ENCODE measurements at regions not wholly inside any gene's neighbourhood (a gene's known extent, or its start where the extent isn't known, plus 50 kb on each side); places are given as distances from the start of the nearest gene placed in this dataset.

DNA sequence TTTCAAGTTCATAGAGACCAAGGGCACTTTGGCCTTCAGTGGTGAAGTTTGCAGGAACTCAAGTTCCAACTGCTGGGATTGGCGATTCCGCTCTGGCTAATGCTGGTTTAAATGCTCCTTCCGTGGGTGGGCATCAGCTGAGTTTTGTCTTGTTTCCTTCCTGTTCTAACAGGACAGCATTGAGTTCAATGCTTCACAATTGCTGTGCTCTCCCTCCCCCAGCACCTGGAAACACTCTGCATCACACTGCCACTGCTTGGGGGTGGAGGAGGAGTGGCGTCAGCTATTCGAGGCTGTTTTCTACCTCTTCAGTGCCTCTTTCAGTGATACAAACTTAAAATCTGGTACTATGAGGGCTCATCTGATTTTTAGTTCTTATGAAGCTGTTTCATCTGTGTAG lies 634.9 kb downstream of the FSCB start:
- H3K4me2 ChIP-seq (ENCODE audit: low read depth, low read length), result no peak overlapping the region
- H4K5ac ChIP-seq (ENCODE audit: low read depth, low read length), result no peak overlapping the region
- H2BK5ac ChIP-seq (ENCODE audit: low read depth, low read length, poor library complexity, severe bottlenecking), result no peak overlapping the region
- H2AK9ac ChIP-seq (replicated peaks; ENCODE audit: low read depth, low read length, poor library complexity), result no peak overlapping the region
- no peak overlapping the region for H2BK15ac ChIP-seq (ENCODE audit: low read depth, low read length)
- no peak overlapping the region for H3K4me3 ChIP-seq (ENCODE audit: insufficient read depth, low read depth, low read length)
- no peak overlapping the region for H3K14ac ChIP-seq (replicated peaks; ENCODE audit: low read depth, low read length)
- no peak overlapping the region for H3K9ac ChIP-seq (ENCODE audit: low read depth, low read length)
- no peak overlapping the region for H4K8ac ChIP-seq (ENCODE audit: low read depth in 2 of 2, low read length in 2 of 2)
- no peak overlapping the region for H3K27ac ChIP-seq (ENCODE audit: insufficient read depth, low read length)
- H3K9me3 ChIP-seq (ENCODE audit: control insufficient read depth, insufficient read depth, low read length), result peaks cover 22% of the 10 kb centered on the region
- no peak overlapping the region for H3K56ac ChIP-seq (ENCODE audit: extremely low read depth, insufficient read depth, low read length)
- no peak overlapping the region for H3K18ac ChIP-seq (ENCODE audit: low read depth, low read length)
- no peaks in the 10 kb centered on the region for H3K4me1 ChIP-seq (ENCODE audit: control insufficient read depth, insufficient read depth, low read length)
- POLR2A ChIA-PET (ENCODE audit: unreplicated experiment), result no interaction called here
- no peak overlapping the region for H2AK5ac ChIP-seq (ENCODE audit: low read depth, low read length)
- H3K9me1 ChIP-seq (ENCODE audit: insufficient read depth, low read length), result no peaks in the 10 kb centered on the region
- no peaks in the 10 kb centered on the region for H4K20me1 ChIP-seq (ENCODE audit: insufficient read depth, low read length)
- ATAC-seq (ENCODE audit: low read depth) (no peak), DNase-seq (no peak)
- WGBS, 2 experiments (ENCODE audit: extremely low coverage in 2 of 2, insufficient read length in 1 of 2), result 83% methylated on average over 2 of the region's 5 CpGs; no CpG with 5 or more reads in 1 of the 2 experiments
- CTCF ChIA-PET, result no interaction called here
- dilution Hi-C loops (cut with HindIII; ENCODE audit: low sequenced_read_pairs, unreplicated experiment) (no loop called here), in situ Hi-C loops (cut with MboI; ENCODE audit: low sequenced_read_pairs) (no loop called here), intact Hi-C loops (cut with micrococcal nuclease) (no loop called here)
- no peak overlapping the region for H3K23ac ChIP-seq (ENCODE audit: low read depth, low read length)
- H2BK120ac ChIP-seq (ENCODE audit: low read depth, low read length), result no peak overlapping the region
- TF ChIP-seq RAD21 (IDR thresholded peaks at IDR 0.05; ENCODE audit: low read length), result no peak
- TF ChIP-seq MAZ (IDR thresholded peaks at IDR 0.05; ENCODE audit: borderline replicate concordance, low read depth, low read length), result no peak
- TF ChIP-seq, protein P1, sequence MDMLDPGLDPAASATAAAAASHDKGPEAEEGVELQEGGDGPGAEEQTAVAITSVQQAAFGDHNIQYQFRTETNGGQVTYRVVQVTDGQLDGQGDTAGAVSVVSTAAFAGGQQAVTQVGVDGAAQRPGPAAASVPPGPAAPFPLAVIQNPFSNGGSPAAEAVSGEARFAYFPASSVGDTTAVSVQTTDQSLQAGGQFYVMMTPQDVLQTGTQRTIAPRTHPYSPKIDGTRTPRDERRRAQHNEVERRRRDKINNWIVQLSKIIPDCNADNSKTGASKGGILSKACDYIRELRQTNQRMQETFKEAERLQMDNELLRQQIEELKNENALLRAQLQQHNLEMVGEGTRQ (IDR thresholded peaks at IDR 0.05; ENCODE audit: low read depth, low read length), result no peak
- TF ChIP-seq MXI1 (IDR thresholded peaks at IDR 0.05; ENCODE audit: borderline replicate concordance, low read depth, low read length), result no peak
- no peak for TF ChIP-seq FOS (IDR thresholded peaks at IDR 0.05; ENCODE audit: low read depth, low read length)
- no peak for TF ChIP-seq NFE2L2 (IDR thresholded peaks at IDR 0.05; ENCODE audit: low read depth, low read length)
- no peaks in the 10 kb centered on the region for H3K36me3 ChIP-seq (ENCODE audit: control insufficient read depth, insufficient read depth, low read length)
- H3K27me3 ChIP-seq (ENCODE audit: control insufficient read depth, insufficient read depth, low read length), result no peaks in the 10 kb centered on the region
- H3K4ac ChIP-seq (ENCODE audit: low read depth, low read length), result no peak overlapping the region
- H4K91ac ChIP-seq (ENCODE audit: insufficient read depth, low read depth, low read length), result no peak overlapping the region
- BruUV-seq (replicated peaks), result no TSS peak
- H2AFZ ChIP-seq (replicated peaks; ENCODE audit: low read length, poor library complexity), result no peak overlapping the region
- no peaks in the 10 kb centered on the region for H3K79me1 ChIP-seq (ENCODE audit: low read depth in 1 of 2, low read length in 2 of 2)
- H2BK20ac ChIP-seq (ENCODE audit: low read depth, low read length), result no peak overlapping the region
